ENCODE measurements at regions not wholly inside any gene's neighbourhood (a gene's known extent, or its start where the extent isn't known, plus 50 kb on each side); places are given as distances from the start of the nearest gene placed in this dataset.

- H3K9me3 ChIP-seq, result no peaks in the 10 kb centered on the region
- no peak overlapping the region for H3K27ac ChIP-seq
- ATAC-seq, result no peak
- H3K27me3 ChIP-seq, result peaks cover 15% of the 10 kb centered on the region
- no peaks in the 10 kb centered on the region for H3K4me1 ChIP-seq
- H3K36me3 ChIP-seq, result no peaks in the 10 kb centered on the region
- 60 to 67% methylated on average over 10 to 13 of the region's 15 CpGs for WGBS, 2 donors (ENCODE audit: low coverage in 1 of 2)
- H3K4me3 ChIP-seq, result no peak overlapping the region
- TF ChIP-seq POLR2A (IDR thresholded peaks at IDR 0.05) (no peak), EP300 (IDR thresholded peaks at IDR 0.05) (no peak), POLR2AphosphoS5 (IDR thresholded peaks at IDR 0.05) (no peak), CTCF (IDR thresholded peaks at IDR 0.05) (no peak)
These were observed 97.7 kb upstream of the ATP2B2 start for GRCh38 chr3:10602769-10603768.

DNA sequence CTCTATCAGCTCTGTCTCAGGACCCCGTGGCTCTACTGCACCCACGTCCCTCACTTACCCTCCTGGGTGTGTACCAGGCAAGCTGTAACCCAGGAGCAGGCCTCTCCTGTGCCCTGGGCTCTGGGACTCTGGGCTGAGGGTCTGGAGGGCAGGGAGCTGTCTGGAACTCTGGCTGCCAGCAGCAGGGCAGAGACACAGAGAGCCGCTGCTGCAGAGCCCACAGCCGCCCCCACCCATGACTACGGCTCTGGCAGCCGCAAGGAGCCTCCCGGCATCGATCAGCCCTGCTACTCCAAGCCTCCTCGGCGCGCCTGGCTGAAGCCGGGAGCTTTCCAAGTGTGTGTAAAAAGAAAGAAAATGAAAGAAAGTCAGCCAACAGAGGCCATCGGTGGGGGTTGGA, 103.7 kb upstream of the ATP2B2 start:
- ATAC-seq, result no peak
- peaks cover 37% of the 10 kb centered on the region for H3K27me3 ChIP-seq
- H3K4me1 ChIP-seq, result no peaks in the 10 kb centered on the region
- H3K36me3 ChIP-seq, result no peaks in the 10 kb centered on the region
- H3K4me3 ChIP-seq, result no peak overlapping the region
- peaks cover 0 to 24% (median 0%) of the 10 kb centered on the region in 3 donors for H3K9me3 ChIP-seq
- 34 to 83% methylated on average over 1 to 2 of the region's 13 CpGs for WGBS, 2 donors (ENCODE audit: low coverage in 1 of 2)
- TF ChIP-seq POLR2A (IDR thresholded peaks at IDR 0.05) (no peak), CTCF (IDR thresholded peaks at IDR 0.05) (no peak), POLR2AphosphoS5 (IDR thresholded peaks at IDR 0.05) (no peak), EP300 (IDR thresholded peaks at IDR 0.05) (no peak)
- no peak overlapping the region for H3K27ac ChIP-seq

- TF ChIP-seq POLR2AphosphoS5 (IDR thresholded peaks at IDR 0.05) (no peak), EP300 (IDR thresholded peaks at IDR 0.05) (no peak), POLR2A (IDR thresholded peaks at IDR 0.05) (no peak), CTCF (IDR thresholded peaks at IDR 0.05) (no peak)
- Histone ChIP-seq H3K9me3 (peaks cover 0 to 24% (median 0%) of the 10 kb centered on the region in 3 donors), H3K36me3 (no peaks in the 10 kb centered on the region), H3K4me3 (no peak overlapping the region), H3K27ac (no peak overlapping the region), H3K4me1 (no peaks in the 10 kb centered on the region), H3K27me3 (peaks cover 72% of the 10 kb centered on the region)
- ATAC-seq, result no peak
- 55 to 56% methylated on average over 2 to 7 of the region's 7 CpGs for WGBS, 2 donors (ENCODE audit: low coverage in 1 of 2)
These were observed 108.8 kb upstream of the ATP2B2 start for GRCh38 chr3:10614168-10614567.

GRCh38 chr3:10615715-10616114, 110.3 kb upstream of the ATP2B2 start:
- Histone ChIP-seq H3K36me3 (no peaks in the 10 kb centered on the region), H3K4me3 (no peak overlapping the region), H3K27me3 (peaks cover 79% of the 10 kb centered on the region), H3K4me1 (no peaks in the 10 kb centered on the region), H3K27ac (no peak overlapping the region), H3K9me3 (peaks cover 0 to 24% (median 0%) of the 10 kb centered on the region in 3 donors)
- WGBS, 2 donors (ENCODE audit: low coverage in 1 of 2), result 90 to 100% methylated on average over 1 to 2 of the region's 2 CpGs
- no peak for ATAC-seq
- TF ChIP-seq EP300 (IDR thresholded peaks at IDR 0.05), result no peak
- no peak for TF ChIP-seq POLR2AphosphoS5 (IDR thresholded peaks at IDR 0.05)
- no peak for TF ChIP-seq CTCF (IDR thresholded peaks at IDR 0.05)
- TF ChIP-seq POLR2A (IDR thresholded peaks at IDR 0.05), result no peak

DNA sequence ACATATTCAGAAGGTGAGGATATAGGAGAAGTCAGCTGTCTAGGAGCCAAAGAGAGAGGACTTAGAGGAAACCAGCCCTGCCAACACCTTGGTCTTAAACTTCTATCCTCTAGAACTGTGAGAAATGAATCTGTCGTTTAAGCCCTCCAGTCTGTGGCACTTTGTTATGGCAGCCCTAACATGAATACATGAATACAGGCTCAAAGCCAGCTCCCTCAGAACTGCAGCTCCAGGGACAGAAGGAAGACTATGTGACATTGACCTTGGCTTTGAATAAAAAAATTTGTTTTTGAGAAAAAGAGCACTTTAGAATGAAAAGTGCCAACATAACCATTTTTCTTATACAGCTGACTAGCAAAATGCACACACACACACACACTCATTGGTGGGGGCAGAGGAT, 110.9 kb upstream of the ATP2B2 start:
- Histone ChIP-seq H3K27ac (no peak overlapping the region), H3K9me3 (peaks cover 0 to 24% (median 0%) of the 10 kb centered on the region in 3 donors), H3K4me3 (no peak overlapping the region), H3K36me3 (no peaks in the 10 kb centered on the region), H3K4me1 (no peaks in the 10 kb centered on the region), H3K27me3 (peaks cover 79% of the 10 kb centered on the region)
- no peak for ATAC-seq
- TF ChIP-seq EP300 (IDR thresholded peaks at IDR 0.05) (no peak), POLR2AphosphoS5 (IDR thresholded peaks at IDR 0.05) (no peak), POLR2A (IDR thresholded peaks at IDR 0.05) (no peak), CTCF (IDR thresholded peaks at IDR 0.05) (no peak)
- 29 to 43% methylated on average over 1 of the region's 1 CpG for WGBS, 2 donors (ENCODE audit: low coverage in 1 of 2)

Measured in gastroesophageal sphincter (tissue), 4 donors.